A549 (cell line): ENCODE measurements at regions not wholly inside any gene's neighbourhood (a gene's known extent, or its start where the extent isn't known, plus 50 kb on each side); places are given as distances from the start of the nearest gene placed in this dataset.

Source experiments
- ATAC-seq, 2 experiments: fragments of 200-7000 bp in 1 of 2; fragments of >200 bp in 1 of 2; cut with Nextera tagmentation in 1 of 2; cut with Tn5 transposase in 1 of 2; 3 replicates each; pipeline versions ENCODE4 v1.8.0 to v1.9.1; 2018 to 2020; ENCODE audit warnings: mild to moderate bottlenecking in 1 of 2, moderate library complexity in 1 of 2
- CTCF ChIA-PET: fragments of 300-600 bp; sonication (Branson Sonifier 250); formaldehyde crosslinking; extraction: SDS; loops from one replicate; lab custom pipeline; 2021; ENCODE audit warnings: antibody characterized with exemption, inconsistent platforms; lab: Yijun Ruan, JAX
- POLR2A ChIA-PET: fragments of 350-600 bp; formaldehyde crosslinking; extraction: SDS; loops from one replicate; lab custom pipeline; 2021; ENCODE audit warnings: antibody characterized with exemption, inconsistent platforms; lab: Yijun Ruan, JAX
- DNase-seq, 2 experiments: peaks; one replicate each; pipeline versions ENCODE4 v3.0.0 to v3.0.0-alpha.2; 2011 to 2016; ENCODE audit warnings: low read depth in 1 of 2, low spot score in 1 of 2
- FAIRE-seq: peaks from 2 replicates; lab custom pipeline; 2011; peaks lifted over from hg19 to GRCh38; lab: Jason Lieb, UNC
- H3K27ac ChIP-seq, 2 experiments: fragments of >200 bp; sonication (Bioruptor Twin); formaldehyde crosslinking; 3 replicates each; pipeline ENCODE4 v1.5.1; 2016 to 2017
- H3K4me1 ChIP-seq: fragments of >200 bp; sonication (Bioruptor Twin); formaldehyde crosslinking; 3 replicates; pipeline ENCODE4 v1.6.1; 2016
- H3K4me2 ChIP-seq: fragments of >200 bp; sonication (Bioruptor Twin); formaldehyde crosslinking; 3 replicates; pipeline ENCODE4 v1.6.1; 2016
- H3K4me3 ChIP-seq: fragments of >200 bp; sonication (Bioruptor Twin); formaldehyde crosslinking; 3 replicates; pipeline ENCODE4 v1.5.1; 2016
- H3K9me3 ChIP-seq: fragments of >200 bp; sonication (Bioruptor Twin); formaldehyde crosslinking; 3 replicates; pipeline ENCODE4 v1.6.1; 2016
- E2F6 ChIP-seq: IDR thresholded peaks from 2 replicates; pipeline ENCODE4 v1.6.1; 2012; ENCODE audit warnings: low read depth, borderline replicate concordance
- EHF ChIP-seq: fragments of 250-450 bp; sonication (Bioruptor Pico); IDR thresholded peaks from 2 replicates; pipeline ENCODE4 v1.5.0; 2020; ENCODE audit warnings: mild to moderate bottlenecking
- ELK1 ChIP-seq: fragments of 150-350 bp; IDR thresholded peaks from 2 replicates; pipeline ENCODE4 v1.6.1; 2014; ENCODE audit warnings: low read depth, mild to moderate bottlenecking, low read length
- GATA3 ChIP-seq: IDR thresholded peaks from 2 replicates; pipeline ENCODE4 v1.6.1; 2012; ENCODE audit warnings: borderline replicate concordance
- HDAC2 ChIP-seq: fragments of 200-600 bp; sonication (generic); IDR thresholded peaks from 2 replicates; pipeline ENCODE4 v1.6.1; 2016
- HEYL ChIP-seq: fragments of 250-450 bp; sonication (Bioruptor Pico); IDR thresholded peaks from 2 replicates; pipeline ENCODE4 v1.8.0; 2021; ENCODE audit warnings: mild to moderate bottlenecking, moderate library complexity
- HMGXB4 ChIP-seq: fragments of 250-450 bp; sonication (Bioruptor Pico); IDR thresholded peaks from 2 replicates; pipeline ENCODE4 v1.5.0; 2021; ENCODE audit warnings: mild to moderate bottlenecking, moderate library complexity, borderline replicate concordance
- HOXB5 ChIP-seq: fragments of 250-450 bp; sonication (Bioruptor Pico); IDR thresholded peaks from 2 replicates; pipeline ENCODE4 v1.5.0; 2020; ENCODE audit warnings: mild to moderate bottlenecking, moderate library complexity
- JUNB ChIP-seq: fragments of >200 bp; sonication (Bioruptor Twin); formaldehyde crosslinking; IDR thresholded peaks from 2 replicates; pipeline ENCODE4 v1.6.1; 2016
- KDM1A ChIP-seq: fragments of 200-600 bp; sonication (generic); IDR thresholded peaks from 2 replicates; pipeline ENCODE4 v1.6.1; 2016; ENCODE audit warnings: low read depth, mild to moderate bottlenecking
- MAX ChIP-seq: IDR thresholded peaks from 2 replicates; pipeline ENCODE4 v1.6.1; 2012
- MYC ChIP-seq: IDR thresholded peaks from 2 replicates; pipeline ENCODE4 v1.6.1; 2012; ENCODE audit warnings: mild to moderate bottlenecking, inconsistent platforms, low read length, improper control_type of control experiment, borderline replicate concordance
- NPAS2 ChIP-seq: fragments of 250-450 bp; sonication (Bioruptor Pico); IDR thresholded peaks from 2 replicates; pipeline ENCODE4 v1.8.0; 2022; ENCODE audit warnings: mild to moderate bottlenecking, moderate library complexity, borderline replicate concordance
- PHF8 ChIP-seq: fragments of 200-600 bp; sonication (generic); IDR thresholded peaks from 2 replicates; pipeline ENCODE4 v1.6.1; 2016; ENCODE audit warnings: low read depth, mild to moderate bottlenecking, antibody characterized with exemption, moderate library complexity, borderline replicate concordance
- RCOR1 ChIP-seq: fragments of 150-350 bp; IDR thresholded peaks from 2 replicates; pipeline ENCODE4 v1.6.1; 2014; ENCODE audit warnings: antibody characterized with exemption, low read length, low read depth
- REST ChIP-seq: fragments of 200-600 bp; sonication (generic); IDR thresholded peaks from 2 replicates; pipeline ENCODE4 v1.6.1; 2016; ENCODE audit warnings: antibody characterized with exemption, mild to moderate bottlenecking, moderate library complexity
- RFX5 ChIP-seq: fragments of 450-650 bp; IDR thresholded peaks from 2 replicates; pipeline ENCODE4 v1.7.1; 2014; ENCODE audit warnings: antibody characterized with exemption, mild to moderate bottlenecking, moderate library complexity
- SREBF2 ChIP-seq: fragments of 450-650 bp; IDR thresholded peaks from 2 replicates; pipeline ENCODE4 v1.6.1; 2014; ENCODE audit warnings: mild to moderate bottlenecking, moderate library complexity
- TP53 ChIP-seq: fragments of 250-450 bp; sonication (Bioruptor Pico); IDR thresholded peaks from 2 replicates; pipeline ENCODE4 v1.5.0; 2021; ENCODE audit warnings: mild to moderate bottlenecking, moderate library complexity
- ZFP36 ChIP-seq: fragments of 450-650 bp; IDR thresholded peaks from 2 replicates; pipeline ENCODE4 v1.6.1; 2014; ENCODE audit warnings: borderline replicate concordance; ENCODE audit not compliant: partially characterized antibody
- WGBS: methylation state at CpG from one replicate; pipeline ENCODE4 v1.1.6; 2017; ENCODE audit errors: missing lambda C conversion rate; 5-methylcytosine and 5-hydroxymethylcytosine counted together

GRCh38 chr2:221025398-221025797 is 546.7 kb downstream of the EPHA4 start:
- no peak overlapping the region for H3K27ac ChIP-seq
- CTCF ChIA-PET = interaction anchor here (0.8 kb wide), 1 partner anchor 621 kb away, joined by 3 read pairs; no protein-coding TSS in a partner anchor
- no peak overlapping the region for H3K4me2 ChIP-seq
- DNase-seq = no peak
- no peak for ATAC-seq
- whole genome bisulfite sequencing = 29% methylated on average over 1 of the region's 1 CpG
- H3K9me3 ChIP-seq = no peaks in the 10 kb centered on the region
- no peak overlapping the region for H3K4me3 ChIP-seq
- POLR2A ChIA-PET = no interaction called here
- H3K4me1 ChIP-seq = no peaks in the 10 kb centered on the region
- FAIRE-seq = no peak
- TF ChIP-seq TP53 (CRISPR knock-in tag) = no peak
- TF ChIP-seq HOXB5 (CRISPR knock-in tag) = no peak
- TF ChIP-seq RFX5 = no peak
- TF ChIP-seq NPAS2 (CRISPR knock-in tag) = no peak
- no peak for TF ChIP-seq E2F6
- TF ChIP-seq KDM1A = no peak

- 5% methylated on average over 2 of the region's 2 CpGs for WGBS
- Histone ChIP-seq H3K4me1 (no peaks in the 10 kb centered on the region), H3K9me3 (no peaks in the 10 kb centered on the region), H3K27ac (no peak overlapping the region), H3K4me3 (no peak overlapping the region), H3K4me2 (no peak overlapping the region)
- FAIRE-seq (no peak), DNase-seq (no peak), ATAC-seq (no peak)
- ChIA-PET POLR2A (no interaction called here), CTCF (no interaction called here)
- no peak for TF ChIP-seq MYC
- no peak for TF ChIP-seq HMGXB4
- TF ChIP-seq MAX = no peak
- TF ChIP-seq HEYL (CRISPR knock-in tag) = no peak
- TF ChIP-seq E2F6 = no peak
- no peak for TF ChIP-seq PHF8
- TF ChIP-seq RCOR1 = no peak
- TF ChIP-seq SREBF2 = no peak
- TF ChIP-seq ELK1 = no peak
- no peak for TF ChIP-seq GATA3
- no peak for TF ChIP-seq ZFP36
- no peak for TF ChIP-seq EHF
- no peak for TF ChIP-seq HDAC2
- no peak for TF ChIP-seq JUNB
These were observed 537.9 kb downstream of the EPHA4 start for GRCh38 chr2:221034026-221034701.

GRCh38 chr2:221034973-221035372 is 537.1 kb downstream of the EPHA4 start:
- Histone ChIP-seq H3K9me3 (no peaks in the 10 kb centered on the region), H3K4me3 (no peak overlapping the region), H3K27ac (no peak overlapping the region)
- FAIRE-seq = no peak
- CTCF ChIA-PET = no interaction called here
- 49% methylated on average over 4 of the region's 4 CpGs for WGBS
- ATAC-seq = no peak
- POLR2A ChIA-PET = no interaction called here
- DNase-seq = no peak
- TF ChIP-seq REST = no peak
- no peak for TF ChIP-seq HEYL (CRISPR knock-in tag)
- TF ChIP-seq, all 56 proteins: peak for 0
- Histone ChIP-seq H3K4me2 (no peak overlapping the region), H3K4me1 (no peaks in the 10 kb centered on the region)
